ENCODE measurements at regions not wholly inside any gene's neighbourhood (a gene's known extent, or its start where the extent isn't known, plus 50 kb on each side); places are given as distances from the start of the nearest gene placed in this dataset.

- no peak for TF ChIP-seq CTCF (IDR thresholded peaks at IDR 0.05)
- TF ChIP-seq POLR2A (IDR thresholded peaks at IDR 0.05) = no peak
Measured at GRCh38 chr18:41761333-41762018, 193.6 kb upstream of the PIK3C3 start.
